Activated CD4-positive, alpha-beta T cell treated with anti-CD3 and anti-CD28 coated beads, Interleukin-2, amount 10 ng/mL, durations not matched to agents 24 days and 14 days (primary cell): ENCODE measurements at regions not wholly inside any gene's neighbourhood (a gene's known extent, or its start where the extent isn't known, plus 50 kb on each side); places are given as distances from the start of the nearest gene placed in this dataset.
A peak's percentile ranks its signal among the peaks of the same experiment; 100 is the strongest.
"Not testable (repeated sequence)": the region's sequence is repeated elsewhere in the genome, so short reads cannot be mapped to it uniquely, and the experiment has no call there.

ENCODE experiments used
- DNase-seq: peaks from one replicate; pipeline ENCODE4 v3.0.0; 2022
- H3K27ac Mint-ChIP-seq: one replicate; pipeline ENCODE4 v1.8.0; 2022; ENCODE audit warnings: mild to moderate bottlenecking, mixed read lengths
- H3K27me3 Mint-ChIP-seq: one replicate; pipeline ENCODE4 v1.8.0; 2022; ENCODE audit warnings: mixed read lengths
- H3K36me3 Mint-ChIP-seq: one replicate; pipeline ENCODE4 v1.8.0; 2022; ENCODE audit warnings: low read depth, mild to moderate bottlenecking, mixed read lengths
- H3K4me1 Mint-ChIP-seq: one replicate; pipeline ENCODE4 v1.8.0; 2021; ENCODE audit warnings: mixed read lengths
- H3K4me3 Mint-ChIP-seq: one replicate; pipeline ENCODE4 v1.8.0; 2022; ENCODE audit warnings: mild to moderate bottlenecking, moderate library complexity, mixed read lengths
- H3K9me3 Mint-ChIP-seq: one replicate; pipeline ENCODE4 v1.8.0; 2021; ENCODE audit warnings: mixed read lengths
- intact Hi-C: fragments of 100-400 bp; cut with micrococcal nuclease; formaldehyde crosslinking; loops from one replicate; pipeline ENCODE4 v1.15.1; 2023

GRCh38 chr5:32936329-32936728 lies 225.2 kb downstream of the NPR3 start:
- no peak for DNase-seq
- Mint-ChIP-seq H3K36me3 (no peaks in the 10 kb centered on the region), H3K9me3 (peaks cover 5% of the 10 kb centered on the region), H3K4me1 (no peaks in the 10 kb centered on the region), H3K4me3 (no peak overlapping the region), H3K27me3 (no peaks in the 10 kb centered on the region), H3K27ac (no peak overlapping the region)
- intact Hi-C loops: no loop called here

- H3K27me3 Mint-ChIP-seq: no peaks in the 10 kb centered on the region
- intact Hi-C loops: no loop called here
- DNase-seq: peak; percentile 66
- H3K27ac Mint-ChIP-seq: no peak overlapping the region
- H3K4me1 Mint-ChIP-seq: no peaks in the 10 kb centered on the region
- H3K36me3 Mint-ChIP-seq: no peaks in the 10 kb centered on the region
- no peak overlapping the region for H3K4me3 Mint-ChIP-seq
- H3K9me3 Mint-ChIP-seq: no peaks in the 10 kb centered on the region
Observed at GRCh38 chr5:32942225-32942989, 231.3 kb downstream of the NPR3 start.

GRCh38 chr5:32949286-32949970 lies 238.3 kb downstream of the NPR3 start:
- Mint-ChIP-seq H3K4me1 (no peaks in the 10 kb centered on the region), H3K4me3 (no peak overlapping the region), H3K27ac (no peak overlapping the region), H3K9me3 (no peaks in the 10 kb centered on the region), H3K36me3 (no peaks in the 10 kb centered on the region), H3K27me3 (no peaks in the 10 kb centered on the region)
- DNase-seq: no peak
- intact Hi-C loops: no loop called here

GRCh38 chr5:32951003-32951402 lies 239.9 kb downstream of the NPR3 start:
- Mint-ChIP-seq H3K36me3 (no peaks in the 10 kb centered on the region), H3K4me1 (no peaks in the 10 kb centered on the region), H3K9me3 (no peaks in the 10 kb centered on the region), H3K27me3 (no peaks in the 10 kb centered on the region), H3K27ac (no peak overlapping the region), H3K4me3 (no peak overlapping the region)
- intact Hi-C loops: no loop called here
- no peak for DNase-seq

GRCh38 chr5:32951878-32952277 lies 240.8 kb downstream of the NPR3 start:
- no peaks in the 10 kb centered on the region for H3K27me3 Mint-ChIP-seq
- no peak for DNase-seq
- no peaks in the 10 kb centered on the region for H3K9me3 Mint-ChIP-seq
- H3K4me1 Mint-ChIP-seq: no peaks in the 10 kb centered on the region
- intact Hi-C loops: no loop called here
- H3K4me3 Mint-ChIP-seq: no peak overlapping the region
- no peak overlapping the region for H3K27ac Mint-ChIP-seq
- no peaks in the 10 kb centered on the region for H3K36me3 Mint-ChIP-seq

- H3K4me1 Mint-ChIP-seq, intact Hi-C loops, H3K4me3 Mint-ChIP-seq, H3K27me3 Mint-ChIP-seq, H3K36me3 Mint-ChIP-seq, H3K9me3 Mint-ChIP-seq, DNase-seq, H3K27ac Mint-ChIP-seq: not testable (repeated sequence)
Observed at GRCh38 chr5:32952421-32952820, 241.3 kb downstream of the NPR3 start.

- no peaks in the 10 kb centered on the region for H3K27me3 Mint-ChIP-seq
- no peaks in the 10 kb centered on the region for H3K4me1 Mint-ChIP-seq
- no peak for DNase-seq
- no peaks in the 10 kb centered on the region for H3K36me3 Mint-ChIP-seq
- H3K27ac Mint-ChIP-seq: no peak overlapping the region
- H3K9me3 Mint-ChIP-seq: no peaks in the 10 kb centered on the region
- intact Hi-C loops: no loop called here
- H3K4me3 Mint-ChIP-seq: no peak overlapping the region
Observed at GRCh38 chr5:32953694-32954093, 242.6 kb downstream of the NPR3 start.

GRCh38 chr5:32955814-32956213 lies 244.7 kb downstream of the NPR3 start:
- intact Hi-C loops: no loop called here
- no peak for DNase-seq

GRCh38 chr5:32960340-32961058 lies 249.4 kb downstream of the NPR3 start:
- no peak overlapping the region for H3K27ac Mint-ChIP-seq
- no peaks in the 10 kb centered on the region for H3K36me3 Mint-ChIP-seq
- H3K9me3 Mint-ChIP-seq: no peaks in the 10 kb centered on the region
- no peaks in the 10 kb centered on the region for H3K27me3 Mint-ChIP-seq
- intact Hi-C loops: no loop called here
- H3K4me3 Mint-ChIP-seq: no peak overlapping the region
- DNase-seq: no peak
- no peaks in the 10 kb centered on the region for H3K4me1 Mint-ChIP-seq

More at GRCh38 chr5:32955814-32956213, 244.7 kb downstream of the NPR3 start:
- Mint-ChIP-seq H3K4me3 (no peak overlapping the region), H3K27ac (no peak overlapping the region), H3K27me3 (no peaks in the 10 kb centered on the region), H3K4me1 (no peaks in the 10 kb centered on the region), H3K9me3 (no peaks in the 10 kb centered on the region), H3K36me3 (no peaks in the 10 kb centered on the region)

- intact Hi-C loops: no loop called here
- no peaks in the 10 kb centered on the region for H3K4me1 Mint-ChIP-seq
- H3K27me3 Mint-ChIP-seq: no peaks in the 10 kb centered on the region
- no peak overlapping the region for H3K4me3 Mint-ChIP-seq
- H3K27ac Mint-ChIP-seq: no peak overlapping the region
- no peaks in the 10 kb centered on the region for H3K36me3 Mint-ChIP-seq
- no peaks in the 10 kb centered on the region for H3K9me3 Mint-ChIP-seq
- DNase-seq: no peak
Observed at GRCh38 chr5:32961059-32961415, 249.9 kb downstream of the NPR3 start.

GRCh38 chr5:32964261-32964660 lies 253.1 kb downstream of the NPR3 start:
- no peak for DNase-seq
- H3K36me3 Mint-ChIP-seq: no peaks in the 10 kb centered on the region
- H3K9me3 Mint-ChIP-seq: no peaks in the 10 kb centered on the region
- no peaks in the 10 kb centered on the region for H3K4me1 Mint-ChIP-seq
- no peak overlapping the region for H3K27ac Mint-ChIP-seq
- intact Hi-C loops: no loop called here
- no peaks in the 10 kb centered on the region for H3K27me3 Mint-ChIP-seq
- no peak overlapping the region for H3K4me3 Mint-ChIP-seq

GRCh38 chr5:32973646-32974045 lies 262.5 kb downstream of the NPR3 start:
- Mint-ChIP-seq H3K27ac (no peak overlapping the region), H3K27me3 (no peaks in the 10 kb centered on the region), H3K4me3 (no peak overlapping the region), H3K9me3 (no peaks in the 10 kb centered on the region), H3K36me3 (no peaks in the 10 kb centered on the region), H3K4me1 (no peaks in the 10 kb centered on the region)
- intact Hi-C loops: no loop called here
- no peak for DNase-seq

- DNase-seq: no peak
- Mint-ChIP-seq H3K4me3 (no peak overlapping the region), H3K36me3 (no peaks in the 10 kb centered on the region), H3K4me1 (no peaks in the 10 kb centered on the region), H3K27me3 (no peaks in the 10 kb centered on the region), H3K9me3 (no peaks in the 10 kb centered on the region), H3K27ac (no peak overlapping the region)
- intact Hi-C loops: no loop called here
Observed at GRCh38 chr5:32975656-32976375, 264.7 kb downstream of the NPR3 start.

- H3K27ac Mint-ChIP-seq: no peak overlapping the region
- H3K4me1 Mint-ChIP-seq: no peaks in the 10 kb centered on the region
- no peaks in the 10 kb centered on the region for H3K9me3 Mint-ChIP-seq
- no peaks in the 10 kb centered on the region for H3K36me3 Mint-ChIP-seq
- intact Hi-C loops: no loop called here
- no peaks in the 10 kb centered on the region for H3K27me3 Mint-ChIP-seq
- DNase-seq: no peak
- H3K4me3 Mint-ChIP-seq: no peak overlapping the region
Observed at GRCh38 chr5:32981061-32981460, 269.9 kb downstream of the NPR3 start.
